ENCODE measurements at regions not wholly inside any gene's neighbourhood (a gene's known extent, or its start where the extent isn't known, plus 50 kb on each side); places are given as distances from the start of the nearest gene placed in this dataset.

DNA sequence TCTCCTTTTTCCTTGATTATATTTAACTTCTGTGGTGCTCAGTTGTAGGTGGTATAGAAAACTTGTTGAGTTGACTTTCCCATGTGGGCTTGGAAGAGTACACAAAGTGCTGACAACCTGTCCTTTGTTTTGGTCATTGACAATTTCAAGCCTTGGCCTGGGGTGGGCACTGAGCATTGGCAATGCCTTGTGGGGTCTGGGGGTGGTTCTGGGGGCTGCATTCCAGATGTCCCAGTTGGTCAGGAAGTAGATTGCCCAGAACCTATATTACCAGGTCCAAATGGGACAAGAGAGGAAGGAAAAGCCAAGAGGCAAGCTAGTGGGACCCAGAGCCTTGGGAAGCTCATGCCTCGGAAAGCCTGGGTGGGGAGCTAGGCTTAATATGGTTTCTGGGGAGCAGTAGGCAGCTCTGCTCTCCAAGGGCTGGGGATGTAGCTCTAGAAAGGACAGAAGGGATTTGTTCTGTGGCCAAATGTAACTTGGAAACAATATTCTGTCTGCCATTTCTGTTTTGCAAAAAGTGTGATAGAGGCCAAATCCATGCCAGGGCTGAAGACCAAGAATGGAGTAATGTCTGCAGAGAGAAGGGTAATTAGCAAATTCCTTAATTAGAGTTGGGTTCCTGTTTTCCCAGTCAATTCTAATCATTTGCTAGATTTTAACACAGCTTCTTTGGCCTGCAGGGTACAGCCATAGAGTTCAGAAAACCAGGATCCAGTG, 87.4 kb downstream of the SLC4A3 start:
- TF ChIP-seq EZH2phosphoT487 (IDR thresholded peaks at IDR 0.05; ENCODE audit: insufficient read depth, low read depth) (no peak), EZH2 (IDR thresholded peaks at IDR 0.05; ENCODE audit: insufficient read depth, poor library complexity, severe bottlenecking) (no peak)
